ENCODE measurements at regions not wholly inside any gene's neighbourhood (a gene's known extent, or its start where the extent isn't known, plus 50 kb on each side); places are given as distances from the start of the nearest gene placed in this dataset.

DNA sequence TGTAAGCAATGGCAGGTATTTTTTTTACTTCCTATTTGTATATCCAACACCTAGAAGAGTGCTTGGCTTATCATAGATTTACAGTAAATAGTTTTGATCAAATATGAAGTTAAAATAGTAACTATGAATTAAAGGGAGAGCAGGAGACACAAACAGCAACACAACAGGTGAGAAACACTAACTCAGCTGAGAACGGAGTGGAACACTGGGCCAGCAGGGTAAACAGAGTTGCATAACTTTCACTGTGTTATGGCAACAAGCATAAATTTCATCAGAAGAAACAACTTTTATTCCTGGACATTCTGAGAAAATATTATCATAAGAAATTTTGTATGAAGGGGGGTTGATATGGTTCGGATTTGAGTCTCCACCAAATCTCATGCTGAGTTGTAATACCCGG lies 52.2 kb upstream of the SMIM30 start:
- DNase-seq (ENCODE audit: low read depth in 1 of 2, low spot score in 1 of 2): peak in 1 of 2 experiments; percentile 42
- in situ Hi-C loops (cut with HindIII; ENCODE audit: low pct_unique_long_range_greater_than_20kb, low sequenced_read_pairs): no loop called here
- no peak for TF ChIP-seq JUND (IDR thresholded peaks at IDR 0.05; ENCODE audit: low read depth)
